ENCODE measurements at regions not wholly inside any gene's neighbourhood (a gene's known extent, or its start where the extent isn't known, plus 50 kb on each side); places are given as distances from the start of the nearest gene placed in this dataset.

DNA sequence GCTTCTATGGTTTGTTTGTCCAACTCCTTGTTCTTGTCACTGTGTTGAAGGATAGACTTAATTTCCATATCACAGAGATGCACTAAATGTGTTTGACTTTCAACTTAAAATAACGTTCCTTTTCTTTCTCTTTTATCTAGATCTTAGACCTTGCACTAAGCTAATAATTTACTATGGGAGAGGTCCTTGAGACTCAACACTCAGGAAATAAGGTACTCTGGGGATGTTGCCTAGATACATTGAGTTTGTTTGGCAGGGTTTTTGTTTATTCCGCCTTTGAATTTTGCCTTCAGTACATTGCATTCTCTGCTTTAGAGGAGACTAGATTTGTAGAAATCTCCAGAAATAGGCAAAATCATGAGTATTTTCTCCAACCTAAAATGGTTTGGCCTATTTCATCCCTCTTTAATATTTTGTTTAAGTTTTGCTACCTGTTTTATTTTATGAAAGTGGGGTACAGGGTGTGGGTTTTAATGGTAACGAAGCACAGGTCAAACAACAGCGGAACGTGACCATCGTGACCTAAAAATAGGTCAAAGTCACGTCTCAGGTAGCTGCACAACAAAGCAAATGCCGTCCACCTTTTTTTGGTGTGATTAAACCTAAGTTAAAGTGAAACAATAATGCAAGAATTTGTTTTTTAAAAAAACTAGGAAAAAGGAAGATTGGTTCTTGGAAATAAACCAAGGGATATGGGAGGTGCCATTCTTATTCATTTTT, 115.3 kb upstream of the CPSF6 start:
- Histone ChIP-seq H3K27ac (peak overlapping the region in 1 of 4 donors; percentile 62), H3K4me3 (no peak overlapping the region), H3K27me3 (no peaks in the 10 kb centered on the region), H3K9me3 (no peaks in the 10 kb centered on the region), H3K4me1 (peaks cover 0 to 22% (median 0%) of the 10 kb centered on the region in 4 donors), H3K36me3 (no peaks in the 10 kb centered on the region)
- WGBS, 2 donors, result 80 to 83% methylated on average over 8 of the region's 8 CpGs
- no peak for DNase-seq (ENCODE audit: low spot score in 2 of 2)
- TF ChIP-seq, protein P1, sequence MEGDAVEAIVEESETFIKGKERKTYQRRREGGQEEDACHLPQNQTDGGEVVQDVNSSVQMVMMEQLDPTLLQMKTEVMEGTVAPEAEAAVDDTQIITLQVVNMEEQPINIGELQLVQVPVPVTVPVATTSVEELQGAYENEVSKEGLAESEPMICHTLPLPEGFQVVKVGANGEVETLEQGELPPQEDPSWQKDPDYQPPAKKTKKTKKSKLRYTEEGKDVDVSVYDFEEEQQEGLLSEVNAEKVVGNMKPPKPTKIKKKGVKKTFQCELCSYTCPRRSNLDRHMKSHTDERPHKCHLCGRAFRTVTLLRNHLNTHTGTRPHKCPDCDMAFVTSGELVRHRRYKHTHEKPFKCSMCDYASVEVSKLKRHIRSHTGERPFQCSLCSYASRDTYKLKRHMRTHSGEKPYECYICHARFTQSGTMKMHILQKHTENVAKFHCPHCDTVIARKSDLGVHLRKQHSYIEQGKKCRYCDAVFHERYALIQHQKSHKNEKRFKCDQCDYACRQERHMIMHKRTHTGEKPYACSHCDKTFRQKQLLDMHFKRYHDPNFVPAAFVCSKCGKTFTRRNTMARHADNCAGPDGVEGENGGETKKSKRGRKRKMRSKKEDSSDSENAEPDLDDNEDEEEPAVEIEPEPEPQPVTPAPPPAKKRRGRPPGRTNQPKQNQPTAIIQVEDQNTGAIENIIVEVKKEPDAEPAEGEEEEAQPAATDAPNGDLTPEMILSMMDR (IDR thresholded peaks at IDR 0.05), result no peak
- TF ChIP-seq POLR2A (IDR thresholded peaks at IDR 0.05) (no peak), EP300 (IDR thresholded peaks at IDR 0.05) (peak in 1 of 2 donors; percentile 7)

DNA sequence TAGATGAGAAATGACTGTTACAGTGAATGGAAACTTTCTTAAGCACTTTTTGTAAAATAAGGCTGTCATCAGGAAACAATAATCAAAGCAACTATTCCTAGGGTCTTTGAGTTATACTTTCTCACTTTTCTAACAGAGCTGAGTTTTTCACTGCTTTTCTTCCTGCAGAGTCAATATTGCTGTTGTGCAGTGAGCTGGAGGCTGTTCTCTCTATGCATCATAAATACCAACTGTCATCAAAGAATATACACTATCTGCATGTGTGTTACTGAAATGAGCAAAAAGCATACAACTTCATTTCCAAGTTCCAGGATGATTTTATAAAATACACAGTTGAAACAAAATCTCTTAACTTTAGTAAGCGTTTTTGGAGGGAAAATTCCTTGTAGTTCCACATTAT, 110.4 kb upstream of the CPSF6 start:
- Histone ChIP-seq H3K27me3 (no peaks in the 10 kb centered on the region), H3K4me3 (no peak overlapping the region), H3K36me3 (no peaks in the 10 kb centered on the region), H3K4me1 (peaks cover 0 to 11% (median 0%) of the 10 kb centered on the region in 4 donors), H3K9me3 (no peaks in the 10 kb centered on the region), H3K27ac (no peak overlapping the region)
- WGBS, 2 donors, result 87 to 92% methylated on average over 1 of the region's 1 CpG
- TF ChIP-seq POLR2A (IDR thresholded peaks at IDR 0.05), result no peak
- TF ChIP-seq, protein P1 (IDR thresholded peaks at IDR 0.05), result no peak
- TF ChIP-seq EP300 (IDR thresholded peaks at IDR 0.05), result no peak
- no peak for DNase-seq (ENCODE audit: low spot score in 2 of 2)

DNA sequence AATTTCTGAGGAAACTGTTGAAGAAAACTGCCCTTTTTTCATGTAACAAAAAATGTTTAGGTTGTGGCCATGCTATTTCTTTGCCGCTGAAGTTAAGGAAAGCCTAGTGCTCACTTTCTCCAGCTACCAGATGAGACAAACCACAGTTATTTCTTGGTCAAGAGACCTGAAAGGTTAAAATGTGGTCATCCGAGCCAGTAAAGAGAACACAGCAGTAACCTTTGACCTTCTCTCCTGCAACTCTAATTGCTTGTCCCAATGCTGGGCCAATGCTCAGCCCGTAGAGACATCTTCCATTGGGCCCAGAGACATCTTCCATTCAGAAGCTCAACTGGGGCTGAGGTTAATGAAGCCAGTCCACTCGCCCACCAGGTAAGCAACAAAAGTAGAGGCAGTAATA, 109.8 kb upstream of the CPSF6 start:
- H3K4me1 ChIP-seq, result peaks cover 0 to 5% (median 0%) of the 10 kb centered on the region in 4 donors
- H3K4me3 ChIP-seq, result no peak overlapping the region
- no peak overlapping the region for H3K27ac ChIP-seq
- 64 to 66% methylated on average over 4 of the region's 4 CpGs for WGBS, 2 donors
- H3K36me3 ChIP-seq, result no peaks in the 10 kb centered on the region
- no peaks in the 10 kb centered on the region for H3K9me3 ChIP-seq
- DNase-seq (ENCODE audit: low spot score in 2 of 2), result no peak
- TF ChIP-seq, protein P1 (IDR thresholded peaks at IDR 0.05), result no peak
- TF ChIP-seq POLR2A (IDR thresholded peaks at IDR 0.05) (no peak), EP300 (IDR thresholded peaks at IDR 0.05) (no peak)
- H3K27me3 ChIP-seq, result no peaks in the 10 kb centered on the region

DNA sequence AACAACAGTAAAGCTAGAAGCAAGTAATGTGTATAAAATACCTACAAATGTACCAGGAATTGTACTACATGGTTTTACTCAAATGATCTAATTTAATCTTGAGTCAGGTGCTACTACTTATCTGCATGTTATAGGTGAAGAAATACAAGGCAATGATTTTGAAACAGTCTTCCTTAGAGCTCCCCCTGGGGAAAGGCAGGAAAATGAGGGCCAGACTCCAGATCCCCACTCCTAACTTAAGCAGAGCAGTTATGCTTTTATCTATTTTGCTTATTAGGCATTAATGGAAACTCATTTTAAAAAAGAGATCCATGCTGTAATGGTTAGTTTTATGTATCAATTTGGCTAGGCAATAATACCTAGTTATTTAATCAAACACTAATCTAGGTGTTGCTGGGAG, 109.3 kb upstream of the CPSF6 start:
- H3K36me3 ChIP-seq, result no peaks in the 10 kb centered on the region
- H3K9me3 ChIP-seq, result no peaks in the 10 kb centered on the region
- no peaks in the 10 kb centered on the region for H3K27me3 ChIP-seq
- DNase-seq (ENCODE audit: low spot score in 2 of 2), result no peak
- H3K27ac ChIP-seq, result no peak overlapping the region
- TF ChIP-seq EP300 (IDR thresholded peaks at IDR 0.05) (no peak), POLR2A (IDR thresholded peaks at IDR 0.05) (no peak)
- TF ChIP-seq, protein P1 (IDR thresholded peaks at IDR 0.05), result no peak
- H3K4me1 ChIP-seq, result peaks cover 0 to under 1% (median 0%) of the 10 kb centered on the region in 4 donors
- no peak overlapping the region for H3K4me3 ChIP-seq

DNA sequence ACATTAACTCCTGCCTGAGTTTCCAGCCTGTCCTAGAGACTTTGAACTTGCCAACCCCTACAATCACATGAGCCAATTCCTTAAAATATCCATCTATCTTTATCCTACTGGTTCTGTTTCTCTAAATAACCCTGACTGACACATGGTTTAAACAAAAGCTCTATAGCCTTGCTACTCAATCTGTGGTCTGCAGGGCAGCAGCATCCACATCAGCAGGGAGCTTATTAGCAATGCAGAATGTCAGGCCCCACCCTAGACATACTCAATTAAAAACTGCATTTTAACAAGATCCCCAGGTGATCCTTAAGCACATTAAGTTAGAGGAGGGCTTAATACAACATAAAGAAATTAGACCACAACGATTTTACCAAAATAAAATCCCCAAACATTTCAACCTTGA, 108.3 kb upstream of the CPSF6 start:
- H3K27me3 ChIP-seq, result no peaks in the 10 kb centered on the region
- H3K9me3 ChIP-seq, result no peaks in the 10 kb centered on the region
- no peak overlapping the region for H3K27ac ChIP-seq
- H3K4me3 ChIP-seq, result no peak overlapping the region
- H3K4me1 ChIP-seq, result no peaks in the 10 kb centered on the region
- WGBS, 2 donors, result 43 to 48% methylated on average over 1 of the region's 1 CpG
- DNase-seq (ENCODE audit: low spot score in 2 of 2), result no peak
- H3K36me3 ChIP-seq, result no peaks in the 10 kb centered on the region
- TF ChIP-seq POLR2A (IDR thresholded peaks at IDR 0.05), result no peak
- TF ChIP-seq, protein P1 (IDR thresholded peaks at IDR 0.05), result no peak
- TF ChIP-seq EP300 (IDR thresholded peaks at IDR 0.05), result no peak

Data from tibial nerve (tissue), 4 donors.